ENCODE measurements at regions not wholly inside any gene's neighbourhood (a gene's known extent, or its start where the extent isn't known, plus 50 kb on each side); places are given as distances from the start of the nearest gene placed in this dataset.
"Not testable (repeated sequence)": the region's sequence is repeated elsewhere in the genome, so short reads cannot be mapped to it uniquely, and the experiment has no call there.

DNA sequence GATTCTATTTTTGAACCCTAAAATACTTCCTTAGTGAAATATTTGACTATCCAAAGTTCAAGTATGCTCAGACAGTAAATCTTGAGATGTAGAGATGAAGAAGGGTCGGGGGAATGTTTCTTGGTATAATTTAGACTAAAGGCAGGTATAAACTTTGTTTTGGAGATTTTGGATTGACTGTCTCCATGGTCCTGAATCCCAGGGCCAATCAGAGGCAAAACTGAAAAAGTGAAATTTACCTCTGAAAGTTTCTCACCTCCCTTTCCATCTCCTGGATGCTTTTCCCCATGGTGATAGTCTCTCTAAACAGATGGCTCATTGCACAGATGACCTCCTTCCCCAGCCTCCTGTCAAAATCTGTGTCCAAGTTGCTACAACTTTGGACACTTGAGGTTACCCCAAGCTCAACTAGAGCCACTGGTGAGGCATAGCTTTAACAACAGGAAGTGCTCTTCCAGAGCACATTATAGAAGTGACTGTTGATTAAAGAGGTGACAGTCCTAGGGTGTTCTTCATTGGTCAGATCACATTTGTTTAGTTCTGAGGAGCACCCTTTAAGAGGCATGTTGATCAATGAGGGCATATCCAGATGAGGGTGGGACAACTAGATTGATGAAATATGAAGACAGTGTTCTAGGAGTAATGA is 128.4 kb downstream of the AKAP11 start:
- no peak for DNase-seq

- no peak for DNase-seq
Observed at GRCh38 chr13:42401376-42401775, 129.4 kb downstream of the AKAP11 start.

DNA sequence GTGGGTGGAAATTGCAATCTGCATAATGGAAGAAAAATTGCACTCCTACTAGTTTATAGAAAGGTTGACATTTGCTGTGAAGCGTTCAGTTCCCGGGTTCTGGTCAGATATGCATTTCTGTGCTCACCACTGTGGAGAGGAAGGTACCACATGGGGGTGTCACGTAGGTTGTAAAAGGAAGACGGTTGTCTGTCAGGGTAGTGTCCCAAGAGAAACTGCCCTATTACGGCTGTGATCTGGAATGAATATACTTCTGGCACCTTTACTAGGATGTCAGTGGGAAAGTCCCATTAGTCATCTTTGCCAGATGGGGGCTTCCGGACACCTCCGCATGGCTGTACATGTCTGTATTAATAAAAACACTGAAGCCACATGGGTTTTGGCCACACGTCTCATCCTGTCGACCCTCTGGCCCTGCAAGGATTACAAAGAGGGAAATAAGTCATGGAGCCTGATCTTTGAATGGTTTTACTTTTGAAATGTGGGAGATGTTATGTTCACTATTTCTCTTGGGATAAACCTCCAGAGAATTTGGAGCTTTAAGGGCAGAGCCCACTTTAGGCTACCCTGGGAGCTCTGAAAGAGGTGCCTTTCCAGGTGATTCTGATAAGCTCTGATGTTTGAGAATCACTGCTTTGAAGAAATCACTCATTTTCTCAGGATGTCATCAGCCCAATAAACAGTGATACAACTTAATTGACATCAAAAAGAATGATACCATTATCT is 133.9 kb downstream of the AKAP11 start:
- DNase-seq, result peak; percentile 25

GRCh38 chr13:42409075-42409474 is 137.1 kb downstream of the AKAP11 start:
- no peak for DNase-seq

- DNase-seq, result no peak
Observed at GRCh38 chr13:42409551-42409950, 137.6 kb downstream of the AKAP11 start.

DNA sequence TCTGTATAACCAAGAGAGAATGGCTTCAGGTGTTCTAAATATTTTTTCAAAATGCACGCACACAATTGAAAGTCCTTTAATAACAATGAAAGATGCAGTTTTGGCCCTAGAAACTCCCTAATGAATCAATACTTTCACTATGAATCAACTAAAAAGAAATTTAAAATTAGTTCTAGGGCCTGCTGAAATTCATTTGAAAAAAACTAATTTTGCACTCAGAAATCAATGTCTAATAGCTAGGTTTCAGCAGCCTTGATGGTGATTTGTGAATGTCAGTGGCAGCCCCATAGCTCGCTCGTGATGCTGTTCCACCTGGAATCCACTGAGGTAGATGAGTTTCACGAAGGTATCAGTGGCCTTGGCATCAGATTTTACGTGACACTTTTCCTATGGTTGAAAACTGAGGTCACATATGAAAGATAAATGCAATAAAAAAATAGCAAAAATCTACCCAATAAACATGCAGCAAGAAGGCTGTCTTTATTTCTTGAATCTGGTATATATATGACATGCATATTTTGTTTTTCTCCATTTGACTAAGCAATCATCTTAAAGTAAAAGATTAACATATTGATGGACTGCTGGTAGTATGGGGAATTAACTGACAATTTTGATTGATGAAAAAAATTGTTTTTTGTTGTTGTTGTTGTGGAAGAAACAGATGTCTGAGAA is 141.0 kb downstream of the AKAP11 start:
- DNase-seq, result no peak

GRCh38 chr13:42413484-42413815 is 141.5 kb downstream of the AKAP11 start:
- peak; percentile 2 for DNase-seq

GRCh38 chr13:42417626-42418025 is 145.7 kb downstream of the AKAP11 start:
- DNase-seq, result no peak

DNA sequence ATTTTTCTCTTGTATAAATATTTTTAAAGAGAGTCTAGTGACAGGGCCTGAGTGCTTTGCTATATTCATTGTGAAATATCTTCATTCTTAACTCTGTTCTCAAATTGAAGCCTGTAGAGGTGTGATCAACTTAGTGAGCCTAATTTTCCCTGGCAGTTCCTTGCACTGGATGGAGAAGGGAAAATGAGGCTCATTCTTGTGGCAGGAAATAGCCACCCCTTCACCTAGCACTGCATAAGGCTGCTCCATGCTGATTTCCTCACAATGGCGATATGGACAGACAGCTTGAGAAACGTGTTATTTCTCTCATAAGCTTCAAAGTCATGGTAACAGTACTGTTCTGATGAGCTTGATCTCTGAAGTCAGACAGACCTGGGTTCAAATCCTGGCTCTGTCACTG is 146.2 kb downstream of the AKAP11 start:
- DNase-seq, result no peak

- DNase-seq, result no peak
Observed at GRCh38 chr13:42420304-42420703, 148.4 kb downstream of the AKAP11 start.

GRCh38 chr13:42422681-42423080 is 150.7 kb downstream of the AKAP11 start:
- no peak for DNase-seq

- no peak for DNase-seq
Observed at GRCh38 chr13:42424182-42424581, 149.8 kb upstream of the TNFSF11 start.

GRCh38 chr13:42445354-42445753 is 128.6 kb upstream of the TNFSF11 start:
- DNase-seq, result no peak

GRCh38 chr13:42446597-42446996 is 127.4 kb upstream of the TNFSF11 start:
- DNase-seq, result not testable (repeated sequence)

DNA sequence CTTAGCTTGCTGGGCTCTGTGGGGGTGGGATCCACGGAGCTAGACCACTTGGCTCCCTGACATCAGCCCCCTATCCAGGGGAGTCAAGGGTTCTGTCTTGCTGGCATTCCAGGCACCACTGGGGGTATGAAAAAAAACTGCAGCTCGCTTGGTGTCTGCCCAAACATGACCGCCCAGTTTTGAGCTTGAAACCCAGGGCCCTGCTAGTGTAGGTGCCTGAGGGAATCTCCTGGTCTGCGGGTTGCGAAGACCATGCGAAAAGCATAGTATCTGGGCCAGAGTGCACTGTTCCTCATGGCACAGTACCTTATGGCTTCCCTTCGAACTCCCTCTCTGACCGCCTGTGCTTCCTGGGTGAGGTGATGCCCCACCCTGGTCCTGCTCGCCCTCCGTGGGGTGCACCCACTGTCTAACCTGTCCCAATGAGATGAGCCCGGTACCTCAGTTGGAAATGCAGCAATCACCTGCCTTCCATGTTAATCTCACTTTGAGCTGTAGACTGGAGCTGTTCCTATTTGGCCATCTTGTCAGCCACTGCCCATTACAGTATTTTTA is 120.8 kb upstream of the TNFSF11 start:
- DNase-seq, result no peak

GRCh38 chr13:42454749-42455148 is 119.2 kb upstream of the TNFSF11 start:
- no peak for DNase-seq

- DNase-seq, result no peak
Observed at GRCh38 chr13:42458193-42458592, 115.8 kb upstream of the TNFSF11 start.

DNA sequence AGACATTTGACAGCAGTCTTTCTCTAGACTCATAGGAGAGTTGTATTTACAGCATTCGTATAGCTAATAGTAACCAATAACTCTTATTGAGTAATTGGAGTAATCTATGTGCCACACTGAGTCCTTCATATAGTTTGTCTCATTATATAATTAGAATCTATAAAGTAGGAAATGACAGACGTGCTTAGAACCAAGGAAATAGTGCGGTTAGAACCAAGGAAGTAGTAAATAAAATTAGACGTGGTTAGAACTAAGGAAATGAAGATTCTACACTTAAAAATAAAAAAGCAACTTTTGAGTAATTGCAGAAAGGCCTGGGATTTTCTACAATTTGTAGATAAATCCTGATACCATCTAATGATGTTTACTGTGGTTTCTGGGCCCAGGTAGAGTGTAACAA is 107.8 kb upstream of the TNFSF11 start:
- no peak for DNase-seq

- DNase-seq, result no peak
Observed at GRCh38 chr13:42466609-42467008, 107.3 kb upstream of the TNFSF11 start.

DNA sequence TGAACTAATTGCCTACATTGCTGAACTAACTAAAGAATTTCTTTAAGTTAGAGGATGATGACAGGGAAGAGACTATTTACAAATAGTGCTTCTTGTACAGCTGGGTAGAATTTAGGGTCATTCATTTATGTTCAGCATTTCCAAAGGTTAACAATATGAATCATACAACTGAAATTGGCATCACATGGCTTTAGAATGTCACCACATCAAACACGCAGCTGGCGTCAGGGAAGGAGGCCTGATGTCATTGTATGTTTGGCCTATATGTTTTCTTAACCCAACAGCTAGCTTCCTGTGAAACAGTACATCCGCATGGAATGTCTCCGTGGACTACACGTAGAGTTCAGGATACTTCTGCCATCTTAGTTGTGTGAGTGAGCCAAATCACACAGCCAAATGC is 99.0 kb upstream of the TNFSF11 start:
- peak; percentile 26 for DNase-seq

DNA sequence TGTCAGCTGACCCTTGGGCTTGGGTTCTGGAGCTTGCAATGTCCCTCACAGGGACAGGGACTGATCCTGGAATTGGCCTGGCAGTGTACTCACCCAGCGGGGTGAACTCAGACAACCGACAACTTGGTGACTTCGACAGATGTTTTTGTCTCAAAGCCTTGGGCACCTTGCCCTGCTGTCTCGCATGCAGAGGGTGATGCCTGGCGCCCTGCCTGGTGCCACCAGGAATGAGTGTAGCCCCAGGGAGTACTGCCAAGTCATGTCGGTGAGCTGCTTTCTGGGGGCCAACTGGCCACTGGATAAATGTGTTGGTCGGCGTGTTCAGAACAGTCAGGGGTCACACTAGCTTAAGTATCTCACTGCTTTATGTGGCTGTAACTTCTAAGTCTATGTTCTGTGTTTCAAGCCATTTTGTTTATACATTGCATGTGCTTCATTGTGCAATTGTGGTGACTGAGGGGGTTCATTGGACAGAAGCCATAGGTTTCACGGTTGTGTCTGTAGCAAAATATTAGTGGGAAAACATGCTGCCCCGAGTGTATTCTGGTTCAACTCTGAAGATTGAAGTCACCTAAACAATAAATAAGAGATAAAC is 96.3 kb upstream of the TNFSF11 start:
- no peak for DNase-seq

- DNase-seq, result peak; percentile 16
Observed at GRCh38 chr13:42478531-42479156, 95.3 kb upstream of the TNFSF11 start.

- no peak for DNase-seq
Observed at GRCh38 chr13:42484386-42484785, 89.6 kb upstream of the TNFSF11 start.
